COLO668 (cell line): ENCODE measurements at regions not wholly inside any gene's neighbourhood (a gene's known extent, or its start where the extent isn't known, plus 50 kb on each side); places are given as distances from the start of the nearest gene placed in this dataset.
"Not testable (repeated sequence)": the region's sequence is repeated elsewhere in the genome, so short reads cannot be mapped to it uniquely, and the experiment has no call there.

Experiments used
- DNase-seq: peaks from one replicate; lab custom pipeline; 2025; ENCODE audit not compliant: unreplicated experiment; lab: John Stamatoyannopoulos, UW

GRCh38 chr5:92548346-92548745 is 1032.7 kb downstream of the NR2F1-AS1 start:
- no peak for DNase-seq

GRCh38 chr5:92544596-92544995 is 1036.4 kb downstream of the NR2F1-AS1 start:
- no peak for DNase-seq

DNA sequence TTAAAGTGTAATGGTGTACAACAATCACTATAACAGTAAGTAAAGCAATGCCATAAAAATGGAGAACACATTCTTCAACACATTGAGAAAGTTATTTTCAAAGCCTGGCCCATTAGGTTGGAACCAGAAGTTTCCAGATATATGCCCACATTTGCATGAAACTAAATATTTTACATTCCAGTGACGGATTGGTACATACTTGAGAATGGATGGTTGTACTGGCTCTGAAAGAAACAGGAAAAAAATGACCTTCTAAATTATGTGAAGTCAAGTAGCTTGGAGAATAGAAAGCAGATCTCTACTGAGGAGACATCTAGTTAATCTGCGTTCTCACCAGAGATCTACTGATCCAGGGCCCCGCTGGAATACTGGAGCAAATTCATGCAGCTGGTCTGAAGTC is 1037.0 kb downstream of the NR2F1-AS1 start:
- DNase-seq, result no peak

DNA sequence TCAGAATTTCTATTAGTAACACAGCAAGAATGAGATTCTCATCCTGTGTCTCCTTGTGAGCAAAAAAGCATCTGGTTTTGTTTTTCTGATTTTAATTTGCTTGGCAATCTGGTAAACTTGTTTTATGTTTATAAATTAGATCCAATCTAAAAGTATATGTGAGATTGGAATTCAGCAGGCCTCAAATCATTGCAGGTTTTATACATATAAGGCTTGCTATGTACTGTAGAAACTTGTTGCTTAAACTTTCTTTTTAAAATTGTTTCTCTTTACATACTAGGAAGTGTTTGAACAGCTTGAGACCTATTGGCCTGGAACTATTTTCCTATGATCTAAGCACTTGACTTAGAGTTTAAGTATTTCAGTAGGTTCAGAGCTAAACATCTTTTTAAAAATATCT is 1037.8 kb downstream of the NR2F1-AS1 start:
- no peak for DNase-seq

DNA sequence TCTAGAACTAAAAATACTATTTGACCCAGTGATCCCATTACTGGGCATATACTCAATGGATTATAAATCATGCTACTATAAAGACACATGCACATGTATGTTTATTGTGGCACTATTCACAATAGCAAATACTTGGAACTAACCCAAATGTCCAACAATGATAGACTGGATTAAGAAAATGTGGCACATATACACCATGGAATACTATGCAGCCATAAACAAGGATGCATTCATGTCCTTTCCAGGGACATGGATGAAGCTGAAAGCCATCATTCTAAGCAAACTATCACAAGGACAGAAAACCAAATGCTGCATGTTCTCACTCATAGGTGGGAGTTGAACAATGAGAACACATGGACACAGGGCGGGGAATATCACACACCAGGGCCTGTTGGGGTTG is 1039.0 kb downstream of the NR2F1-AS1 start:
- DNase-seq, result not testable (repeated sequence)

GRCh38 chr5:92527311-92528078 is 1053.5 kb downstream of the NR2F1-AS1 start:
- DNase-seq, result no peak

- no peak for DNase-seq
Measured at GRCh38 chr5:92525131-92525530, 1055.9 kb downstream of the NR2F1-AS1 start.

- DNase-seq, result no peak
Measured at GRCh38 chr5:92519811-92520632, 1061.0 kb downstream of the NR2F1-AS1 start.

GRCh38 chr5:92518318-92518904 is 1062.6 kb downstream of the NR2F1-AS1 start:
- no peak for DNase-seq

GRCh38 chr5:92514896-92515295 is 1066.1 kb downstream of the NR2F1-AS1 start:
- no peak for DNase-seq

- no peak for DNase-seq
Measured at GRCh38 chr5:92513067-92513466, 1068.0 kb downstream of the NR2F1-AS1 start.

GRCh38 chr5:92508271-92508670 is 1072.7 kb downstream of the NR2F1-AS1 start:
- no peak for DNase-seq

- no peak for DNase-seq
Measured at GRCh38 chr5:92505925-92506324, 1075.1 kb downstream of the NR2F1-AS1 start.

DNA sequence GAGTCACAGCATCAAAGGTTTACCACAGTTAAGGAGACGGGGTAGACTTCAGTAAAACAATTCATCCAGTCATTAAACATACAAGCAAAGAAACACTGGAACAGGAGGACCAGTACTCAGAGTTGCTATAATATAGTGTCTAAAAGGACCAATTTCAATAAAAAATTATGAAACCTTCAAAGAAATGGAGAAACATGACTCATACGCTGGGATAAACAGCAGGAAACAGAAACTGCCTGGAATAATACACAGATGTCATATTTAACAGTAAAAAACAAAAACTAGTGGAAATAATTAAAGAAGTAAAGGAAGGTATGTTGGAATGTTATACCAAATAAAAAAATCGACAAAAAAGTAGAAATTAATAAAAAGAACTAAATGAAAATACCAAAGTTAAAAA is 1075.9 kb downstream of the NR2F1-AS1 start:
- no peak for DNase-seq

GRCh38 chr5:92504346-92504745 is 1076.7 kb downstream of the NR2F1-AS1 start:
- DNase-seq, result no peak

DNA sequence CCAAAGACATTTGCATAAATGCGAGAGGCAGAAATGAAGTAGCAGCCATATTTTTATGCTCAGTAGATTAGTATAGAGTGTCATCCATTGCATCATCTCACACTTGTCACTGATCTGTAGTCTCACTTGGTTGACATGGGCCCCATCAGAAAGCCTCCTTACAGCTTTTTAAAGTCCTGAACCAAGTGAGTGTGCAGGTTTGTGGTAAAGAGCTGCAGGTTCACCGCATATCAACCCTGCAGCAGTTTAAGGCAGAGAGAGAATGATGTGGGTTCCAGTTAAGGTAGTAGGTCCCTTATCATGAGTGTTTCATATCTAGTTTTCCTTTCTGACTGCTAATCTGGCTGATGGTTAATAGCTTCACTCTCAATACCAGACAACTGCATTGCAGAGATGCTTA is 1080.3 kb downstream of the NR2F1-AS1 start:
- no peak for DNase-seq

DNA sequence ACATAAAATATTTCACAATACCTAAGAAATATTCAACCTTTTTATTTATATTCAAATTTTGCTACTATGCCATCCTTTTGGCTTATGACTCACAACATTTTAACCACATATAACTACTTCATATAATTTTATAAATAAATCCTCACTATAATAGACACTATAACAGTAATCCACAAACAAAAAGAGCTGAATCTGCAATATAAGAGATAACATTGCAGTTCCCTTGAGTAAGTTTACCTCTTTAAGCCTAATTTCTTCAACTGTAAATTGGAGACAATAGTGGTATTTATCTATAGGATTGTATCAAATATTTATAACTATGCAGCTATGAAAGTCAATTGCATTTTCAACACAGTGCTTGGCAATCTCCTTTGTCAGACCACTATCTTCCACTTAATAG is 1084.5 kb downstream of the NR2F1-AS1 start:
- DNase-seq, result no peak

GRCh38 chr5:92494508-92494907 is 1086.5 kb downstream of the NR2F1-AS1 start:
- no peak for DNase-seq

DNA sequence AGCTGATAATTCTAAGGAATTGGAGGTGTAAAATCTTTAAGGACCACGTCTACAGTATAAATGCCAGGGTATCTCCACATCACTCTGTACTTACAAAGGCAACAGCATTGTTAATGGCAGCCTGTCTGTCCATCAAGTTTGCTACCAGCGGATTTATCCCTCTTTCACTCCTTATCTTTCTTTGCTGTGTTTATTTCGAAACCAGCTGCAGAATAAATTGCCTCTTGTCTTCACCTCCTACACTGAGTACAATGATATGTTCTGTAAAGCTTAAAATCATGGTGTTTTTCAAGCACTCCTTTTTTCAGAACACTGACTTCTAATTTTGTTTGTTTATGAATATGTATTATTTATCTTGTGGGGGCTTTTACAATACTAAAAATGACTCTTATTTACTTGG is 1088.1 kb downstream of the NR2F1-AS1 start:
- DNase-seq, result no peak

GRCh38 chr5:92484484-92484883 is 1096.5 kb downstream of the NR2F1-AS1 start:
- DNase-seq, result no peak

DNA sequence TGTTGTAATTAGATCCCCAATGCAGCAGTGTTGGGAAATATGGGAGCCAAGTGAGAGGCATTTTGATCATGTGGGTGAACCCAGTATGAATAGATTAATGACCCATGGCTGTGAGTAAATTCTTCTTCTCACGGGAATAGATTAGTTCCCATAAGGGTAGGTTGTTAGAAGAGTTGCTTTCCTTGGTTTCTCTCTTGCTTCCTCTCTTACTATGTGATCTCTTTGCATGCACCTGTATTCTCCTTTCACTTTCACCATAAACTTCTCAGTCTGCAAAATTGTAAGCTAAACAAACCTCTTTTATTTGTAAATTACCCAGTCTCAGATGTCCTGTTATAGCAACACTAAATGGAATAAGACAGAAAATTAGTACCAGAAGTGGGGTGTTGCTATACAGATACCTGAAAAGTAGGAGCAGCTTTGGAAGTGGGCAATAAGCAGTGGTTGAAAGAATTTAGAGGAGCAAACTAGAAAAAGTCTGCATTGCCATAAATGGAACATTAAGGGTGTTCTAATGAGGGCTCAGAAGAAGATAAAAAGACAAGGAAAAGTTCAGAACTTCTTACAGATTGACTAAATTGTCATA is 1090.0 kb upstream of the ARRDC3 start:
- DNase-seq, result no peak

DNA sequence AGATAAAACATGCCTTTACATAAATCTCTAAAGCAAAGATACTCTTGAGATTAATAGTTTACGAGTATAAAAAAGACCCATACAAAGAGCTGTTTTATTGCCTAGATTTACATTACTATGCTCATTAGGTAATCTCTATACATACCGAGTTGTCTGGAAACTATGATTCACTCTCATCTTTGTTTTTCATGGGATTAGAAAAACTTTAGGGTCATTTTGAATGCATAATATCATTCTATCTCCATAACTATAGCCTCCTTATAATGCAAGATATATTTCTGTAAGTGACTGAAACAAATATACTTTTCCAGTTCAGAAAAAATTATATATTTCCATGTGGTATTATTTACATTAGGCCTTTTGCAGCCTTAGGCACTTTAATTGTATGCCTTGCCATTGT is 1088.7 kb upstream of the ARRDC3 start:
- no peak for DNase-seq
